Mesenchymal stem cell (in vitro differentiated cells and primary cell): ENCODE measurements at regions not wholly inside any gene's neighbourhood (a gene's known extent, or its start where the extent isn't known, plus 50 kb on each side); places are given as distances from the start of the nearest gene placed in this dataset.

Experiments
- DNase-seq: peaks from one replicate; pipeline ENCODE4 v3.0.0-alpha.2; 2013
- H2AFZ ChIP-seq: one replicate; pipeline ENCODE4 v1.6.1; 2013; ENCODE audit warnings: low read depth, mild to moderate bottlenecking, control low read depth, inconsistent platforms, low read length, moderate library complexity
- H2AK5ac ChIP-seq: 2 replicates; pipeline ENCODE4 v1.6.1; 2013; ENCODE audit warnings: low read length, moderate library complexity, mild to moderate bottlenecking, inconsistent platforms; ENCODE audit not compliant: severe bottlenecking
- H2BK120ac ChIP-seq: one replicate; pipeline ENCODE4 v1.6.1; 2013; ENCODE audit warnings: low read depth, mild to moderate bottlenecking, inconsistent platforms, low read length, moderate library complexity
- H2BK12ac ChIP-seq, 2 experiments: one replicate each; pipeline ENCODE4 v1.6.1; 2013; ENCODE audit warnings: inconsistent platforms in 2 of 2, low read length in 2 of 2, mild to moderate bottlenecking in 2 of 2, moderate library complexity in 2 of 2, control low read depth in 1 of 2
- H2BK15ac ChIP-seq: one replicate; pipeline ENCODE4 v1.6.1; 2013; ENCODE audit warnings: mild to moderate bottlenecking, low read depth, inconsistent platforms; ENCODE audit not compliant: poor library complexity, severe bottlenecking
- H2BK5ac ChIP-seq: 2 replicates; pipeline ENCODE4 v1.6.1; 2013; ENCODE audit warnings: low read depth, mild to moderate bottlenecking, low read length, control low read depth, inconsistent platforms; ENCODE audit not compliant: poor library complexity, severe bottlenecking
- H3K14ac ChIP-seq, 2 experiments: one replicate each; pipeline ENCODE4 v1.6.1; 2013; ENCODE audit warnings: inconsistent platforms in 2 of 2, low read length in 2 of 2, control low read depth in 1 of 2, mild to moderate bottlenecking in 1 of 2, moderate library complexity in 1 of 2
- H3K18ac ChIP-seq, 2 experiments: one replicate each; pipeline ENCODE4 v1.6.1; 2013; ENCODE audit warnings: inconsistent platforms in 2 of 2, low read length in 2 of 2, control low read depth in 1 of 2, low read depth in 1 of 2, mild to moderate bottlenecking in 1 of 2
- H3K23ac ChIP-seq, 2 experiments: one replicate each; pipeline ENCODE4 v1.6.1; 2013; ENCODE audit warnings: inconsistent platforms in 2 of 2, low read length in 2 of 2, mild to moderate bottlenecking in 2 of 2, moderate library complexity in 2 of 2, control low read depth in 1 of 2
- H3K27ac ChIP-seq: 2 replicates; pipeline ENCODE4 v1.5.1; 2013; ENCODE audit warnings: mild to moderate bottlenecking, moderate library complexity, low read length, control low read depth, inconsistent platforms; ENCODE audit not compliant: poor library complexity, severe bottlenecking
- H3K27me3 ChIP-seq, 2 experiments: 2 replicates each; pipeline versions ENCODE4 v1.6.1 to v1.7.0; 2013; ENCODE audit warnings: low read length in 2 of 2, mild to moderate bottlenecking in 2 of 2, moderate library complexity in 2 of 2, control low read depth in 1 of 2, inconsistent platforms in 1 of 2; ENCODE audit not compliant: control insufficient read depth in 1 of 2, insufficient read depth in 1 of 2
- H3K36me3 ChIP-seq, 2 experiments: 2 replicates each; pipeline versions ENCODE4 v1.6.1 to v1.7.0; 2013; ENCODE audit warnings: low read length in 2 of 2, control low read depth in 1 of 2, inconsistent platforms in 1 of 2, low read depth in 1 of 2, mild to moderate bottlenecking in 1 of 2; ENCODE audit not compliant: insufficient read depth in 2 of 2, control insufficient read depth in 1 of 2
- H3K4ac ChIP-seq, 2 experiments: one replicate each; pipeline ENCODE4 v1.6.1; 2013; ENCODE audit warnings: inconsistent platforms in 2 of 2, low read length in 2 of 2, mild to moderate bottlenecking in 2 of 2, moderate library complexity in 2 of 2, control low read depth in 1 of 2, low read depth in 1 of 2
- H3K4me1 ChIP-seq: 2 replicates; pipeline ENCODE4 v1.6.1; 2013; ENCODE audit warnings: low read depth, low read length, control low read depth; ENCODE audit not compliant: control insufficient read depth, insufficient read depth
- H3K4me2 ChIP-seq: 2 replicates; pipeline ENCODE4 v1.6.1; 2013; ENCODE audit warnings: low read length, mild to moderate bottlenecking, inconsistent platforms; ENCODE audit not compliant: poor library complexity, severe bottlenecking
- H3K4me3 ChIP-seq, 2 experiments: 2 replicates each; pipeline versions ENCODE4 v1.5.1 to v1.7.0; 2013; ENCODE audit warnings: low read length in 2 of 2, mild to moderate bottlenecking in 2 of 2, control low read depth in 1 of 2, low read depth in 1 of 2; ENCODE audit not compliant: insufficient read depth in 1 of 2
- H3K79me1 ChIP-seq: replicated peaks from 2 replicates; pipeline ENCODE4 v1.6.1; 2013; ENCODE audit warnings: mild to moderate bottlenecking, control low read depth, low read length, inconsistent platforms; ENCODE audit not compliant: poor library complexity, severe bottlenecking
- H3K9ac ChIP-seq: 2 replicates; pipeline ENCODE4 v1.7.0; 2013; ENCODE audit warnings: mild to moderate bottlenecking, low read length, moderate library complexity
- H3K9me3 ChIP-seq: 2 replicates; pipeline ENCODE4 v1.7.0; 2013; ENCODE audit warnings: mild to moderate bottlenecking, low read length; ENCODE audit not compliant: control insufficient read depth
- H4K8ac ChIP-seq: one replicate; pipeline ENCODE4 v1.6.1; 2013; ENCODE audit warnings: inconsistent platforms, mild to moderate bottlenecking, low read length, moderate library complexity
- H4K91ac ChIP-seq: one replicate; pipeline ENCODE4 v1.6.1; 2013; ENCODE audit warnings: mild to moderate bottlenecking, low read length, inconsistent platforms
- WGBS: methylation state at CpG from one replicate; pipeline ENCODE4 v1.1.7; 2013; ENCODE audit warnings: mixed read lengths; 5-methylcytosine and 5-hydroxymethylcytosine counted together

- Histone ChIP-seq H3K27me3 (peaks cover 11 to 17% of the 10 kb centered on the region in 2 experiments), H3K14ac (no peak overlapping the region), H2BK12ac (no peak overlapping the region), H2AK5ac (no peak overlapping the region), H4K91ac (no peak overlapping the region), H3K79me1 (no peaks in the 10 kb centered on the region), H3K4me1 (peaks cover 12% of the 10 kb centered on the region), H3K36me3 (no peaks in the 10 kb centered on the region), H2BK120ac (no peak overlapping the region), H3K9ac (no peak overlapping the region), H3K4me2 (no peak overlapping the region), H4K8ac (no peak overlapping the region), H3K4ac (no peak overlapping the region), H3K18ac (no peak overlapping the region), H3K4me3 (no peak overlapping the region), H2AFZ (no peak overlapping the region), H3K27ac (no peak overlapping the region), H3K9me3 (no peaks in the 10 kb centered on the region), H2BK15ac (no peak overlapping the region), H2BK5ac (no peak overlapping the region), H3K23ac (no peak overlapping the region)
- DNase-seq: no peak
- WGBS: 46% methylated on average over 6 of the region's 8 CpGs
Observed at GRCh38 chr1:29501227-29501976, 265.1 kb downstream of the PTPRU start.

GRCh38 chr1:29500651-29501050, 264.3 kb downstream of the PTPRU start:
- Histone ChIP-seq H2BK12ac (no peak overlapping the region), H3K36me3 (no peaks in the 10 kb centered on the region), H3K14ac (no peak overlapping the region), H2BK120ac (no peak overlapping the region), H4K91ac (no peak overlapping the region), H3K4ac (no peak overlapping the region), H4K8ac (no peak overlapping the region), H3K4me1 (peaks cover 12% of the 10 kb centered on the region), H3K27ac (no peak overlapping the region), H2AK5ac (no peak overlapping the region), H3K18ac (no peak overlapping the region), H2AFZ (no peak overlapping the region), H3K4me3 (no peak overlapping the region), H3K23ac (no peak overlapping the region), H3K4me2 (no peak overlapping the region), H3K9me3 (peaks cover 7% of the 10 kb centered on the region), H3K27me3 (peaks cover 8 to 17% of the 10 kb centered on the region in 2 experiments), H3K9ac (no peak overlapping the region), H2BK15ac (peak overlapping the region; percentile 60), H3K79me1 (no peaks in the 10 kb centered on the region), H2BK5ac (no peak overlapping the region)
- no peak for DNase-seq
- WGBS: 79% methylated on average over 4 of the region's 5 CpGs

- Histone ChIP-seq H3K18ac (no peak overlapping the region), H4K8ac (no peak overlapping the region), H3K14ac (no peak overlapping the region), H2BK12ac (no peak overlapping the region), H3K27me3 (peaks cover 7 to 17% of the 10 kb centered on the region in 2 experiments), H3K4me1 (peaks cover 12% of the 10 kb centered on the region), H4K91ac (no peak overlapping the region), H3K4me2 (no peak overlapping the region), H2AFZ (no peak overlapping the region), H3K27ac (no peak overlapping the region), H2BK5ac (no peak overlapping the region), H3K9ac (no peak overlapping the region), H2BK15ac (no peak overlapping the region), H3K4ac (no peak overlapping the region), H3K9me3 (peaks cover 7% of the 10 kb centered on the region), H2AK5ac (no peak overlapping the region), H3K79me1 (no peaks in the 10 kb centered on the region), H3K36me3 (no peaks in the 10 kb centered on the region), H3K23ac (no peak overlapping the region), H3K4me3 (no peak overlapping the region), H2BK120ac (no peak overlapping the region)
- no peak for DNase-seq
- WGBS: 82% methylated on average over 9 of the region's 9 CpGs
Observed at GRCh38 chr1:29500041-29500440, 263.7 kb downstream of the PTPRU start.

GRCh38 chr1:29499104-29499650, 262.9 kb downstream of the PTPRU start:
- Histone ChIP-seq H3K4me1 (peaks cover 10% of the 10 kb centered on the region), H3K4ac (no peak overlapping the region), H3K14ac (no peak overlapping the region), H4K8ac (no peak overlapping the region), H3K27ac (no peak overlapping the region), H2BK12ac (no peak overlapping the region), H3K36me3 (no peaks in the 10 kb centered on the region), H3K9me3 (peaks cover 11% of the 10 kb centered on the region), H3K23ac (no peak overlapping the region), H2AFZ (no peak overlapping the region), H3K18ac (no peak overlapping the region), H3K27me3 (peaks cover 7 to 17% of the 10 kb centered on the region in 2 experiments), H2AK5ac (no peak overlapping the region), H3K4me3 (no peak overlapping the region), H2BK120ac (no peak overlapping the region), H4K91ac (no peak overlapping the region), H3K4me2 (no peak overlapping the region), H2BK5ac (no peak overlapping the region), H3K9ac (no peak overlapping the region), H2BK15ac (no peak overlapping the region), H3K79me1 (no peaks in the 10 kb centered on the region)
- DNase-seq: no peak
- WGBS: 80% methylated on average over 8 of the region's 9 CpGs
